Right lobe of liver (tissue), 6 donors: ENCODE measurements at regions not wholly inside any gene's neighbourhood (a gene's known extent, or its start where the extent isn't known, plus 50 kb on each side); places are given as distances from the start of the nearest gene placed in this dataset.

ENCODE experiments used
- ATAC-seq, 4 donors: fragments of 200-7000 bp; cut with Tn5 transposase; one replicate each; pipeline ENCODE4 v1.9.1; 2020; ENCODE audit warnings: mild to moderate bottlenecking in 4 of 4, moderate library complexity in 4 of 4
- DNase-seq, 3 donors: peaks; one replicate each; pipeline ENCODE4 v3.0.0-alpha.2; 2020
- H3K27ac ChIP-seq, 3 donors: fragments of 200-600 bp; one replicate each; pipeline ENCODE4 v1.8.0; 2022
- H3K27me3 ChIP-seq, 2 donors: fragments of 200-600 bp; one replicate each; pipeline ENCODE4 v1.8.0; 2022
- H3K36me3 ChIP-seq, 4 donors: fragments of 200-600 bp; sonication (generic) in 1 of 4; one replicate each; pipeline versions ENCODE4 v1.5.1 to v1.8.0; 2017 to 2022; ENCODE audit warnings: control low read depth in 1 of 4
- H3K4me1 ChIP-seq, 4 donors: fragments of 200-600 bp; sonication (generic) in 1 of 4; one replicate each; pipeline versions ENCODE4 v1.5.1 to v1.8.0; 2017 to 2022; ENCODE audit warnings: control low read depth in 1 of 4
- H3K4me3 ChIP-seq, 3 donors: fragments of 200-600 bp; one replicate each; pipeline ENCODE4 v1.8.0; 2022
- H3K9me3 ChIP-seq, 4 donors: fragments of 200-600 bp; sonication (generic) in 1 of 4; one replicate each; pipeline versions ENCODE4 v1.5.1 to v1.8.0; 2017 to 2022; ENCODE audit warnings: control low read depth in 1 of 4
- POLR2A ChIP-seq: fragments of 450-650 bp; IDR thresholded peaks from one replicate; pipeline ENCODE4 v1.6.1; 2017; ENCODE audit warnings: antibody characterized with exemption, mild to moderate bottlenecking
- WGBS: methylation state at CpG from one replicate; pipeline ENCODE4 v1.1.6; 2018; ENCODE audit warnings: low coverage, low lambda C conversion rate; ENCODE audit not compliant: insufficient coverage; ENCODE audit errors: missing lambda C conversion rate; 5-methylcytosine and 5-hydroxymethylcytosine counted together
- intact Hi-C, 2 donors: fragments of 100-400 bp; cut with DNase I; formaldehyde crosslinking; loops; one replicate each; pipeline versions ENCODE4 v1.11.2 to v1.14.1; 2022
- TF ChIP-seq, protein P1 (sequence below), 4 donors: fragments of 200-600 bp in 3 of 4; fragments of 450-650 bp in 1 of 4; IDR thresholded peaks; one replicate each; pipeline versions ENCODE4 v1.5.1 to v1.8.0; 2016 to 2022; ENCODE audit warnings: antibody characterized with exemption in 4 of 4, mild to moderate bottlenecking in 2 of 4
- donor health status: DM: no; HTN: yes; CAD: no.
- donor health status: DM: no; HTN: no; CAD: no.
- donor health status: DM: no; HTN: no; CAD: no.
- donor health status: DM: no; HTN: yes; CAD: no.
- donor health status: DM: no; HTN: yes; CAD: no.

DNA sequence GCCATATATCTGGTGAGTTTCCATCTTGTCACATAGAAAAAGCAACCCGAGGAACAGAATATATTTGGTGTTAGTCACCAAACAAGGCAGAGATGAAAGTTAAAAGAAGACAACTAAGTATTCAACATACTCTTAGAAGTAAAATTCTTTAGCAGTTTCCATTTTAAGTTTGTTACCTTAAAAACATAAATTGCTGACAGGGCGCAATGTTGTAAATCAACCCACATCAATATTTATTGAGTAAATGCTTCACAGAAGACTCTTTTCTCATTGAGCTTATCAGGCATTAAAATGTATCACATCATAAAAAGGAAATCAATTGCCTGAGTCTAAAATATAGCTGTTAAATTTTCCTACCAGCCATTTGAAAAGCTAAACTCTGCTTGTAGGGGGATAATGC, 603.0 kb downstream of the FBXO15 start:
- Histone ChIP-seq H3K4me3 (no peak overlapping the region), H3K27ac (no peak overlapping the region), H3K27me3 (peaks cover 0 to 3% of the 10 kb centered on the region in 2 donors), H3K36me3 (no peaks in the 10 kb centered on the region), H3K9me3 (no peaks in the 10 kb centered on the region), H3K4me1 (no peaks in the 10 kb centered on the region)
- TF ChIP-seq, protein P1, sequence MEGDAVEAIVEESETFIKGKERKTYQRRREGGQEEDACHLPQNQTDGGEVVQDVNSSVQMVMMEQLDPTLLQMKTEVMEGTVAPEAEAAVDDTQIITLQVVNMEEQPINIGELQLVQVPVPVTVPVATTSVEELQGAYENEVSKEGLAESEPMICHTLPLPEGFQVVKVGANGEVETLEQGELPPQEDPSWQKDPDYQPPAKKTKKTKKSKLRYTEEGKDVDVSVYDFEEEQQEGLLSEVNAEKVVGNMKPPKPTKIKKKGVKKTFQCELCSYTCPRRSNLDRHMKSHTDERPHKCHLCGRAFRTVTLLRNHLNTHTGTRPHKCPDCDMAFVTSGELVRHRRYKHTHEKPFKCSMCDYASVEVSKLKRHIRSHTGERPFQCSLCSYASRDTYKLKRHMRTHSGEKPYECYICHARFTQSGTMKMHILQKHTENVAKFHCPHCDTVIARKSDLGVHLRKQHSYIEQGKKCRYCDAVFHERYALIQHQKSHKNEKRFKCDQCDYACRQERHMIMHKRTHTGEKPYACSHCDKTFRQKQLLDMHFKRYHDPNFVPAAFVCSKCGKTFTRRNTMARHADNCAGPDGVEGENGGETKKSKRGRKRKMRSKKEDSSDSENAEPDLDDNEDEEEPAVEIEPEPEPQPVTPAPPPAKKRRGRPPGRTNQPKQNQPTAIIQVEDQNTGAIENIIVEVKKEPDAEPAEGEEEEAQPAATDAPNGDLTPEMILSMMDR (IDR thresholded peaks at IDR 0.05): no peak
- no peak for TF ChIP-seq POLR2A
- DNase-seq (no peak), ATAC-seq (no peak)
- WGBS: 55% methylated on average over 2 of the region's 2 CpGs
- intact Hi-C loops: no loop called here

DNA sequence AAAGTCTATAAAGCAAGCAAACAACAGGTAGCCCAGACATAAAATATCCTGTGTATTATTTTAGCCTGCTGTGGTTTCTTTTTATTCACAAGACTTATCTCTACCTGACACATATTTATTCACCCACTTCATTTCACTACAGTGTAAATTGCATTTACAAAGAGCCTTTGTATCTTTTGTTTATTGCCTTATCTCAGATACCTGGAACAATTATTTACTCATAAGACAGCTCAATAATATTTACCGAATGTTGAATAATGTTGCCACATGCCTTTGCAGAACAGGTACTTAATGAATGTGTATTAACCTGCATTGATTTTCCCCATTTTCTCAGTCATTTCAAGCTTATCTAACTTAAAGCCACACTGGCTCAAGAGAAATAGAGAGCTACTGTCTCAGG, 603.6 kb downstream of the FBXO15 start:
- 31% methylated on average over 1 of the region's 1 CpG for WGBS
- ATAC-seq (peak in 1 of 4 donors; percentile 13), DNase-seq (no peak)
- H3K9me3 ChIP-seq: no peaks in the 10 kb centered on the region
- H3K27me3 ChIP-seq: peaks cover 0 to 3% of the 10 kb centered on the region in 2 donors
- H3K36me3 ChIP-seq: no peaks in the 10 kb centered on the region
- intact Hi-C loops: no loop called here
- H3K27ac ChIP-seq: no peak overlapping the region
- TF ChIP-seq POLR2A: no peak
- TF ChIP-seq, protein P1 (IDR thresholded peaks at IDR 0.05): no peak
- H3K4me3 ChIP-seq: no peak overlapping the region
- H3K4me1 ChIP-seq: no peaks in the 10 kb centered on the region

DNA sequence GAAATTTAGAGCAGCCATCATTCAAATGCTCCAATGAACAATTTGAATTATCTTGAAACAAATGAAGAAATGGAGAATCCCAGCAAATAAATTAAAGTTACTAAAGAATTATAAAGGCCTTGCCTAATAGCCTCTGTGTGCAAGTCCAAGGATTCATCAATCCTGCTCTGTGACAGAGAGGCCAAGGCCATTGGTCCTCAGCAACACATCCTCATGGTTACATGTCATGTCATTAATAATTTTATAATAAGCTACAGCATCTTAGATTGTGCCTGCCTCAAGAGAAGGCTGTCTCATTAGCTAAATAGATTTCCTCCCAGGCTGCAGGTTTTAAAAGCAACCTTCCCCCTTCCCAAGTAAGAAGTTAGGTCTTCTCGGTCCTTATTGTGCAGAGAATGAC, 611.6 kb downstream of the FBXO15 start:
- H3K27ac ChIP-seq: no peak overlapping the region
- H3K4me1 ChIP-seq: no peaks in the 10 kb centered on the region
- no peaks in the 10 kb centered on the region for H3K36me3 ChIP-seq
- ATAC-seq (no peak), DNase-seq (no peak)
- H3K27me3 ChIP-seq: no peaks in the 10 kb centered on the region
- TF ChIP-seq POLR2A: no peak
- TF ChIP-seq, protein P1 (IDR thresholded peaks at IDR 0.05): no peak
- no peak overlapping the region for H3K4me3 ChIP-seq
- H3K9me3 ChIP-seq: no peaks in the 10 kb centered on the region
- intact Hi-C loops: no loop called here
- WGBS: 0% methylated on average over 1 of the region's 1 CpG

DNA sequence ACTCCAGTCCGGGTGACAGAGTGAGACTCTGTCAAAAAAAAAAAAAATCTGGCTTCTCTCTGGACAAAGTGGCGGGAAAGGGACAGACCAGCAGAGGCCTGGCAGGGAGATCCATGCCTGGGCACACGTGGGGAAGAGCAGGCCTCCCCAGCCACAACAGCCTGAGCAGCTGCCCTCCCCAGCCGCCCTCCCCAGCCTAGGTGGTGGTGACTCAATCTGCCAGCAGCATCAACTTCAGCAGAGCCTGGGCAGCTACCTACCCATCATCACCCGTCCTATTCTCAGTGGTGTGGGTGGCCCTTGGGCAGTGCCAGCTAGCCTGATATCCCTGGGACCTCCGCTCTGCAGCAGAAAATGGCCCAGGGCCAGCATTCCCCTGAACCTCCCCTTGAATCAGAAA, 612.4 kb downstream of the FBXO15 start:
- no peaks in the 10 kb centered on the region for H3K9me3 ChIP-seq
- intact Hi-C loops: no loop called here
- H3K4me3 ChIP-seq: no peak overlapping the region
- H3K27ac ChIP-seq: no peak overlapping the region
- no peak for ATAC-seq
- H3K36me3 ChIP-seq: no peaks in the 10 kb centered on the region
- 88% methylated on average over 3 of the region's 6 CpGs for WGBS
- no peak for DNase-seq
- no peaks in the 10 kb centered on the region for H3K4me1 ChIP-seq
- TF ChIP-seq POLR2A: no peak
- TF ChIP-seq, protein P1 (IDR thresholded peaks at IDR 0.05): no peak
- H3K27me3 ChIP-seq: no peaks in the 10 kb centered on the region

DNA sequence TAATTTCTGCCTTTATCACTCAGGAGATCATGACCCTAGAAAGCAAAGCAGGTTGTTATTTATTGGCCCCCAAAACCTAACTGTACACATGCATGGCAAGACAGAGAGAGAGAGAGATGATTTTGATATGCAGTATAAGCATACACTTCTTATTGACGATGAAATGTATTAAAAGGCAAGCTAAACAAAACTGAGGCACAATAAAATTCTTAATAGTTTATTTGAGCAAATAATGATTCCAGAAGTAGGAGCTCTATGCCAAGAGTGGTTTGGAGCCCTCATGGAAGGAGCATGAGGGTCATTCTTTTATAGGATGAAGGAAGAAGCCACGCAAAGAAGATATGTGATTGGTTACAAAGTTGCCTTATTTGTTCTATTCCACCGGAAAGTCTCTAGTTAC, 616.0 kb downstream of the FBXO15 start:
- ATAC-seq (no peak), DNase-seq (no peak)
- H3K27me3 ChIP-seq: no peaks in the 10 kb centered on the region
- no peak overlapping the region for H3K27ac ChIP-seq
- H3K9me3 ChIP-seq: no peaks in the 10 kb centered on the region
- TF ChIP-seq POLR2A: no peak
- no peaks in the 10 kb centered on the region for H3K4me1 ChIP-seq
- WGBS: 88% methylated on average over 3 of the region's 3 CpGs
- no peak overlapping the region for H3K4me3 ChIP-seq
- H3K36me3 ChIP-seq: no peaks in the 10 kb centered on the region
- intact Hi-C loops: no loop called here
